NB4 (cell line): ENCODE measurements at regions not wholly inside any gene's neighbourhood (a gene's known extent, or its start where the extent isn't known, plus 50 kb on each side); places are given as distances from the start of the nearest gene placed in this dataset.

ENCODE experiments used
- DNase-seq: peaks from one replicate; pipeline ENCODE4 v3.0.0; 2010; ENCODE audit warnings: low read depth
- H3K4me3 ChIP-seq: one replicate; pipeline ENCODE4 v1.5.1; 2011; ENCODE audit warnings: mild to moderate bottlenecking, low read depth, low read length, moderate library complexity
- MYC ChIP-seq: IDR thresholded peaks from 2 replicates; pipeline ENCODE4 v1.6.1; 2011; ENCODE audit warnings: low read depth, low read length
- POLR2A ChIP-seq: IDR thresholded peaks from 2 replicates; pipeline ENCODE4 v1.6.1; 2011; ENCODE audit warnings: mild to moderate bottlenecking; ENCODE audit not compliant: insufficient read length; ENCODE audit errors: extremely low read depth
- TF ChIP-seq, protein P1 (sequence below): IDR thresholded peaks from one replicate; pipeline ENCODE4 v1.5.1; 2012; ENCODE audit warnings: low read depth, low read length
- TF ChIP-seq, protein P2 (sequence below): IDR thresholded peaks from 2 replicates; pipeline ENCODE4 v1.6.1; 2011; ENCODE audit warnings: low read depth, low read length

- no peak overlapping the region for H3K4me3 ChIP-seq
- no peak for DNase-seq
- TF ChIP-seq POLR2A (no peak), MYC (no peak)
- TF ChIP-seq, protein P1, sequence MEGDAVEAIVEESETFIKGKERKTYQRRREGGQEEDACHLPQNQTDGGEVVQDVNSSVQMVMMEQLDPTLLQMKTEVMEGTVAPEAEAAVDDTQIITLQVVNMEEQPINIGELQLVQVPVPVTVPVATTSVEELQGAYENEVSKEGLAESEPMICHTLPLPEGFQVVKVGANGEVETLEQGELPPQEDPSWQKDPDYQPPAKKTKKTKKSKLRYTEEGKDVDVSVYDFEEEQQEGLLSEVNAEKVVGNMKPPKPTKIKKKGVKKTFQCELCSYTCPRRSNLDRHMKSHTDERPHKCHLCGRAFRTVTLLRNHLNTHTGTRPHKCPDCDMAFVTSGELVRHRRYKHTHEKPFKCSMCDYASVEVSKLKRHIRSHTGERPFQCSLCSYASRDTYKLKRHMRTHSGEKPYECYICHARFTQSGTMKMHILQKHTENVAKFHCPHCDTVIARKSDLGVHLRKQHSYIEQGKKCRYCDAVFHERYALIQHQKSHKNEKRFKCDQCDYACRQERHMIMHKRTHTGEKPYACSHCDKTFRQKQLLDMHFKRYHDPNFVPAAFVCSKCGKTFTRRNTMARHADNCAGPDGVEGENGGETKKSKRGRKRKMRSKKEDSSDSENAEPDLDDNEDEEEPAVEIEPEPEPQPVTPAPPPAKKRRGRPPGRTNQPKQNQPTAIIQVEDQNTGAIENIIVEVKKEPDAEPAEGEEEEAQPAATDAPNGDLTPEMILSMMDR: no peak
- TF ChIP-seq, protein P2, sequence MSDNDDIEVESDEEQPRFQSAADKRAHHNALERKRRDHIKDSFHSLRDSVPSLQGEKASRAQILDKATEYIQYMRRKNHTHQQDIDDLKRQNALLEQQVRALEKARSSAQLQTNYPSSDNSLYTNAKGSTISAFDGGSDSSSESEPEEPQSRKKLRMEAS: no peak
Observed at GRCh38 chr1:217181176-217181746, 449.6 kb downstream of the GPATCH2 start.

- no peak for DNase-seq
- TF ChIP-seq POLR2A: no peak
- TF ChIP-seq, protein P1: no peak
- no peak for TF ChIP-seq MYC
- TF ChIP-seq, protein P2: no peak
- H3K4me3 ChIP-seq: no peak overlapping the region
Observed at GRCh38 chr1:217180443-217180842, 450.4 kb downstream of the GPATCH2 start.

- H3K4me3 ChIP-seq: no peak overlapping the region
- no peak for TF ChIP-seq POLR2A
- TF ChIP-seq, protein P2: no peak
- TF ChIP-seq MYC: no peak
- no peak for DNase-seq
Observed at GRCh38 chr1:217164403-217164802, 441.2 kb upstream of the ESRRG start.

GRCh38 chr1:217153361-217153760 lies 430.1 kb upstream of the ESRRG start:
- no peak overlapping the region for H3K4me3 ChIP-seq
- no peak for TF ChIP-seq POLR2A
- no peak for TF ChIP-seq MYC
- TF ChIP-seq, protein P1: no peak
- TF ChIP-seq, protein P2: no peak
- DNase-seq: no peak

- TF ChIP-seq POLR2A (no peak), MYC (no peak)
- TF ChIP-seq, protein P2: no peak
- TF ChIP-seq, protein P1: no peak
- no peak for DNase-seq
Observed at GRCh38 chr1:217150366-217150765, 427.1 kb upstream of the ESRRG start.

DNA sequence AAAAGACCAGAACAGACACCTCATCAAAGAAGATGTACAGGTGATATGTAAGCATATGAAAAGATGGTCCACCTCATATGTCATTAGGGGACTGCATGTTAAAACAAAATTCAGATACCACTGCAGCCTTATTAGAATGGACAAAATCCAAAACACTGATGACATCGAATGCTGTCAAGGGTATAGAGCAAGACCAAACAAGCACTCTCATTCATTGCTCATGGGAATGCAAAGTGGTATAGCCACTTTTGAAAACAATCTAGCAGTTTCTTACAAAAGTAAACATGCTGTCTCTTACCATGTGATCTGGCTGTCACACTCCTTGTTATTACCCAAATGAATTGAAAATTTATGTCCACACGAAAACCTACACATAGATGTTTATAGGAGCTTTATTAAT lies 426.6 kb upstream of the ESRRG start:
- DNase-seq: no peak
- TF ChIP-seq, protein P1: no peak
- no peak for TF ChIP-seq POLR2A
- no peak for TF ChIP-seq MYC
- TF ChIP-seq, protein P2: no peak
- no peak overlapping the region for H3K4me3 ChIP-seq

More at GRCh38 chr1:217150366-217150765, 427.1 kb upstream of the ESRRG start:
- no peak overlapping the region for H3K4me3 ChIP-seq
